Ramos (cell line): ENCODE measurements at regions not wholly inside any gene's neighbourhood (a gene's known extent, or its start where the extent isn't known, plus 50 kb on each side); places are given as distances from the start of the nearest gene placed in this dataset.
"Not testable (repeated sequence)": the region's sequence is repeated elsewhere in the genome, so short reads cannot be mapped to it uniquely, and the experiment has no call there.

Experiments
- in situ Hi-C: fragments of 300-500 bp; cut with MboI; formaldehyde crosslinking; loops from one replicate; pipeline ENCODE4 v1.14.3; 2022; ENCODE audit warnings: low sequenced_read_pairs; ENCODE audit not compliant: unreplicated experiment

DNA sequence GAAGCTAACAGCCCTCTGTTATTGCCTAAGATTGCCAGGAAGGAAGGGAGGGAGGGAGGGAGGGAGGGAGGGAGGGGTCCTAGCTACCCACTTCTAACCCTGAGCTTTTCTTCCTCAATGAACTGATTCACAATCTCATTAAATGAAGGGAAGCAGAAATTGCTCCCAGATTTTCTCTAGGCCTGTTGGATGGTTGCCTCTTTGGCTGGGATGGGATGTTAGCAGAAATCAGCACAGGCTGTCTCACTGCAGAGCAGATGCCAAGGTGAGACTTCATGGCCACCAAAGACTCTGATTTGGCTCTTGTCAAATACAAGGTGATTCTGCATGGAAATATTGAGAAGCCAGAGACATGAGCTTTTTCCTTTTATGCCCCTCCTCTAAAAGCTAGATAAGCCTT lies 578.6 kb downstream of the ACTL7B start:
- in situ Hi-C loops, result no loop called here

DNA sequence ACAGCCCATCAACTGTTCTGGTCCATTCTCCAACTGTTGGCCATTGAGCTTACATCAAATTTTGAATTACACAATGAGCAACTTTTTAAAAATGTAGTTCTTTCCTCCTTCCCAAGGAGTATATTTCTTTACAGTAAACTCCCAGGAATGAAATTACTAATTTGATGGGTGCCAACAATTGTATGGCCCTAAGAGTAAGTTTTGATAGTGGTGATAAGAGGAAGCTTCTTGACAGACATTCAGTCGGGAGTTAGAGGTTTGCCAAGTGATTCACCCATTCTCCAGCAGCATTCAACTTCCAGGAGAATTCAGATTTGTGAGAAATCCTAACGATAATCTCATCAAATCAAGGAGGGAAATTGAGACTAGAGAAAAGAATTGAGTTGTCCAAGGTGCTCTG lies 579.9 kb downstream of the ACTL7B start:
- in situ Hi-C loops, result no loop called here

DNA sequence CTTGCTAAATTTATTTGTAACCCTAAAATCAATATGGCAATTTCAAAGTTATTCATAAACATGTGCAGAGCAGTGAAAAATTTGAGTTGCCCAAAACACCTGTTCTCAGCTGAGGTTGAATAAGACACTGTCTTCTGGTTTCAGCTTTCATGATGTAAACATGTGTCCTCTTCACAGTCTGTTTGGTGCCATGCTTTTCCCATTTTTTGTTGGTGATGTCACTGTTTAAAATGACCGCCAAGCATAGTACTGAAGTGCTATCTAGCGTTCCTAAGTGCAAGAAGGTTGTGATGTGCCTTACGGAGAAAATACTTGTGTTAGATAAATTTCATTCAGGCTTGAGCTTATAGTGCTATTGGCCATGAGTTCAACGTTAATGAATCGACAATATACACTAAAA lies 580.8 kb downstream of the ACTL7B start:
- in situ Hi-C loops, result no loop called here

DNA sequence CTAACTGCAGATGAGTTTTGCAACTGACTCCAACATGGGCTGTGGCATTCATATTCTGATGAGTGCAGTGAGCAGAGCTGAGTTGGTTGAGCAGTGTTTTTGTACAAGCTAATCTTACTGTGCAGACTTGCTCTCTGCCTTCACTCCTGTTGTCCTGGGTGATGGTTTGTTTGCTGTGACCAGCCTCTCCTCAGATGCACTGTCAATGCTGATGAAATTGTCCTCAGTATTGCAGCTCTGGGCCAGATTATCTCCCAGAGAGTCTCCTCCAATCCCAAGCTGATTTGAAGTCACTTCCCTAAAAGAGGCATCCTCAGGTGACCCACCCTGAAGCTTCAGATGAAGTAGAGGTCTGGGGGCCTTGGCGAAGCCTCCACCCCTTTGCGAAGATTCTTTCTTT lies 581.8 kb downstream of the ACTL7B start:
- in situ Hi-C loops, result no loop called here

DNA sequence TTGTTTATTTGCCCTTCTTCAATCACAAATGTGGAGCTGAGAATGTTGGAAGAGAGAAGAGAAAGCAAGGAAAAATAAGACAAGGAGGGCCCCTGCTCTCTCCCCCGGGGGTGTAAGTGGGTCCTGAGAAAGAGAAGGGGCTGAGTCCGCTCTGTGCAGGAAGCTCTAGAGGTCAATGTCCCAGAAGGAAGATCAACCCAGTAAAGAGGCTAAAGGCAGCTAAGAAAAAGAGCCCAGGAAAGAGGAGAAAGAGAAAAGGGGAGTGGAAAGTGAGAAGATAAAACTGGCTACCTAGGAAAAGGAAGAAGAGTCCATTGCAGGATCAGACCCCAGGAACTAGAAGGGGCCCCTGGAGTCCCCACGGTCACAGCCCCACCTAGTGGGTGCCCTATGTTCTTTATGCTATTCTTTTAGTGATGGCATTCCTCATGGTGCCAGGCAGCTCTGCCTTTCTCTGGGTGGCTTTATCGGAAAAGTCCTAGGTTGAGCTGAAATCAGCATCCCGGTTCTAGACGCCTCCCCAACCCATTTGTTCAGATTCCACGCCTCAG lies 583.4 kb downstream of the ACTL7B start:
- in situ Hi-C loops, result no loop called here

DNA sequence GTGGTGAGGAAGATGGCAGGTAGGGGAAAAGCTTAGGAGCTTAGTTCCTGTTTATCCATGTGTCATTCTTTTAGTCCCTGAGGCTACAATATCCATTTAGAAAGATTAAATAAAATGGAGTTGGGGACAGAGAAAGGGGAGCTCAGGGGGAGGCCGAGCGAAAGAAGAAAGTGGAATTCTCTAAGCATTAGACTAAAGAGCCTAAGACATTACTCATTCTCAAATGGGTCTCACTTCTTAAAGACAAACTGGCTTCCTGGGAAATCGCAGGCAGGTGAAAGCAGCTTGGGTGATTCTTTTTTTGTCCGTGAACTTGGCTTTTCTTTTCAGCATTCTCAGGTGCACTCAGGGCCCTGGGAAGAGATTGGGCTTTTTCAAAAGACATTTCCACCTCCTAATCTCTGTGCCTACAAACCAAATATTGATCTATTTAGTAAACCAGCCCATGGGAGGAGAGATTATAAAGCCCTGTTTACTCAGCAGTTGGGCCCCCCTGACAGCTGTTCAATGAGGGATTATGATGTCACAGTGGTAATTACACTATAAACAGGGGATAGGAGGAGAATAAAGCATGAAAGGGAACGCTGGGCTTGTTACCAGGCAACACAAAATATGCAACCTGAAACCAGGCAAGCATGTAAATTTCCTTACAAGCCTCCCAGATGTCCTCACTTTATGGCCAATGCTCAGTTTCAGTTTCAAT lies 584.0 kb downstream of the ACTL7B start:
- in situ Hi-C loops, result no loop called here

DNA sequence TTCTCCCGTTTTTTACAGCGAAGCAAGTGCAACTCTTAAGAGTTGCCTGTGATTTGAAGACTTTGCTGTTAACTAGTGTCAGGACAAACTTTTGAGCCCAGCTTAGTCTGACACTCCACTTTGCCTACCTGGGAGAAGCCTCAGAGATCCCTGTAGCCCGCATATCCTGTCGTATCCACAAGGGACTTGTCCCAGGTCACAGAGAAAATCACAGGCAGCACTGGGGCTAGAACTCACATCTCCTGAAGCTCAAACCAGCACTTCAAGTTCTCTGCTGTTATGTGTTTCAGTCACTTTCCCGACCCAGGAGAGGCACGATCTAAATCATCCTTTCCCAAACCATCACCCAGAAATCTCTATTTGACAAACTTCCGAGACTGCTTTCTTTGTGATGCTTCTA lies 584.5 kb downstream of the ACTL7B start:
- in situ Hi-C loops, result no loop called here

DNA sequence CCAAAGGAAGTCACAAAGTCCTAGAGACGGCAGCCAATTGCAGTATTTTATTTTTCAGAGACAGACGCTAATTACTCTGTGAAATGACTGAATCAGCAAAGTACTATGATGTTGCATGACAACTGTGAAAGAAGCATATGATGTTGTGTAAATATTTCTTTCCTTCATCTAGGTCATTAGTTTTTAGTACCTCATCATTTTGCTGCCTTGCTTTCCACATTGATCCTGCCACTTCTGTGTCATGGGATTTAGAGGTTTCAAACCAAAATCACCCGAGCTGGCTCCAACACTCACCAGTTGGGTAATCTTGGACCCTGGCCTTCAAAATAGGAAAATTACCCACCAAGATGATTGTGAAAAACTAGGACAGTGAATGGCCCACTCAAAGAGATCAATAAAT lies 585.2 kb downstream of the ACTL7B start:
- in situ Hi-C loops, result no loop called here

DNA sequence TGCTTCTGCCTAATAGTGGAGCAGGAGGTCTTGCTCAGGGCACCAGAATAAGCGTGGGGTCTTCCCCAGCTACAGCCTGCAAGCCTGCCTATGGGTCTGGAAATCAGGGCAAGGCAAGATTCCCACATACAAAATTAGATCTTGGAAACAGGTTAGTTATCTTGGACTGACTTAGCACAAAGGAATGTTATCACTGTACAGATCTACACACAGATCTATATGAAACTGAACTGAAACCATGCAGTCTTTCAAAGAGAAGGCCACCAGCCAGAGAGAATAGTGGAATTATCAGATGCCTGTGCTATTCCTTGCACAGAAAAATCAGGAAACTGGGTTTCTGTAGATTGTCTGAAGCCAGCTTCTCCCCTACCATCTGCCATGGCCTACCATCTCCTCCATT lies 585.7 kb downstream of the ACTL7B start:
- in situ Hi-C loops, result no loop called here

DNA sequence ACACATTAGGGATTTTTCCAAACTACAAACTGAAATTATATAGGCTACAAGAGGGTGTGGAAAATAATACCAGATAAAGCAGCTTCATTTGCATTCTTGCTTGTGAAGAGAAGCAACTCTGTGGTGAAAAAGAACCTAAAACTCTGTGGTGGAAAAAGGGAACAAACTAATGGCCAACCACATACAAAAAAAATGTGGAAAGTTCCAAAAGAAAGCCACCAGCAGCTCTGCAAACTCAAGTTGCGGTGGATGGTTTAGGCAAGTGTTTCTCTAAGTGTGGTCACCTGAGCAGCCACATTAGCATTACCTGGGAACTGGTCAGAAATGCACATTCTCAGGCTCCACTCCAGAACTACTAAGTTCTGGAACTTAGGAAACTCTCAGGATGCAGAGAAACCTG lies 586.4 kb downstream of the ACTL7B start:
- in situ Hi-C loops, result no loop called here

DNA sequence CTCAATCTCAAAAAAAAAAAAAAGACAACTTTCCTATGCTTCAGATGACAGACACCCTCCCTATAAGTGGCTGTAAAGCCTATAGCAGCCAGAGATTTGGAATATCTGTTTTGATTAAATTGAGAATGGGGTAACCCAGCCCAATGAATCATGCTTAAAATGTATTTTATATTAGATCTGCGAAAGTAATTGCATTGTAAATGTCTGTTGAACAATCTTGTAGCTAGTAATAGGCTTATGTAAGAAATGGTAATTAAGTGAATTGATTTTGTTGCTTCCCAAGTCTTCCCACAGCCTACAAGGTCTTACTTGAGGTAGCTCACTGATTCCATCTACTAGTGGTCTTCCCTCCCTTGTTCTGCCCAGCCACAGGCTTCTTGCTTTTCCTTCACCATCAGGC lies 590.7 kb downstream of the ACTL7B start:
- in situ Hi-C loops, result no loop called here

DNA sequence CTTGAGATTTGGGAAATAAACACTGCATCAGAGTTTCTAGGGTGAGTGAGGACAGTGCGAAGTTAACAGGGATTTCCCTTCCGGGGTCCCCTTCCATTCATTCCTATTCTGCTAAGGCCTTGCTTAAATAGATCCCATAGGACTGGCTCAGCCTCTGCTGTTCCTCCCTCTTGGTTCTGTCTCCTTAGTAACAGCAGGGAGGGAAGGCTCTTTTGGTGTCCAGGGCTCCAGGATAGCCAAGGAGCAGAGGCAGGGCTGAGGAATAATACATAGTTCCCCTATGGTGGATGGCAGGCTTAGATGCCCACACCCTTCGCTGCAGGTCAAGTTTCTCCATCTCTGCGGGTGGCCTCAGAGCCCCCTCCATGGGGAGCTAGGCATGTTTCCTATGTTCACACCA lies 591.7 kb downstream of the ACTL7B start:
- in situ Hi-C loops, result no loop called here

DNA sequence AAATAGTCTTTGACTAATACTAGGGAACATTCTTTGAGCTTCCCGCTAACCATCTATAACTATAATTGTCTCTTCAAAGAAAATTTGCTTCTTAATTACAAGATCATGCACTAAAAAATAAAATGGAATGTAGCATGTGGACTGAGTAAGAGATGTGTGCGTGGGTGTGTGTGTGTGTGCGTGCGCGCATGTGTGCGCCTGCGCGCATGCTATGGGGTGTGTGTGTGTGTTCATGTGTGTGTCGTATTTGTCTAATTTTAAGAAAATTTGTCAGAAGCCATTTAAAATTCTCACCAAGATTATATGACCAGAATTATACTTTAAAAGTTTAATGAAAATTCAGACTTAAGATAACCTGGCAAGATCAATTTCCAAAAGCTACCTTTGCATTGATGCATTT lies 593.0 kb downstream of the ACTL7B start:
- in situ Hi-C loops, result no loop called here

DNA sequence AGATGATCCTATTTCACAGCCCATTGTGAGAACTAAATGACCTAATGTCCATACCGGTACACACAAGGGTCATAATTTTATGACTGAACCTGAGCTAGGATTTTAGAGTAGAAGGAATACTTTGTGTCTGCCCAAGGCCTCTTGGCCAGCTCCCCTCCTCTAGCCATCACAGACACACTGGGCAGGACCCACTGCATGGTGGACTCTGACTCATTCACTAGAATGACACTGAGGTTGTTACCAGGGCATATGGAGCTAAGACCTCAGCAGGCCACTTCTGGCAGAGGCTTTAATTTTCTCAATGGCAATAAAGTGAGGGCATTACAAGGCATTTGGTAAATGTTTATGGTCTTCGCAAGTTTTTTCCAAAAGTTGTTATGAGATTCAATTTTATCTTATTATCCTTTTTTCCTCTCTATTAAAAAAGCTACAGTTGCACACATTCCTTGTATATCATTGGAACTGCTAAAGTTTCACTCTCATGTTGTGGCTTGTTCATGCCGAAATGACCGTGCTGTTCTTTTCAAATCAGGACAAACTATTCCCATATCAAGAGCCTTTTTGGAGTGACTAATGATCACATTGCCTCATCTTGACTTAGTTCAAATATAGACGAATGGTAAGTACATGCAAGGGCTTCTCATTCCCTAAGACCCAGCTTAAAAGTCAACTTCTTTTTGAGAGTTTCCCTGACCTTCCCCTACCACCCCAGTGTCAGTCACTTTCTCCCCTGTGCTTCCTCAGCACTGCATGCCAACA lies 595.7 kb downstream of the ACTL7B start:
- in situ Hi-C loops, result no loop called here

DNA sequence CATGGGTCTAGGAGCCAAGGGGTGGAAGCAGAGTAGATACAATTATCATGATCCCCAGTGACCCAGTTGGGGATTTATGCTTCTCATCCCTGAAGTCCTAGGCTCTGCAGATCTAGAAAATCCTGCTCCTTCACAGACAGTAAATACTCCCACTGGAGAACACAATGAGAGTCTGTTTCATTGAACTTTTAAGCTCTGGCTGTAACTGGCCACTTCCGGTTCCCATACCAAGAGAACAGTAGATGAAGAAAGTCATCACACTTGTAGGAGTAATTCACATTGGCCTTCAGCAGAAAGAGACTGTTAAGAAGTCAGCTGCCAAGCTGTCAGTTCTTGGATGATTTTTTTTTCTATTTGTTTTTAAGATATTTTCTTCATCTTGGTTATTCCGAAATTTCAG lies 597.1 kb downstream of the ACTL7B start:
- in situ Hi-C loops, result no loop called here

DNA sequence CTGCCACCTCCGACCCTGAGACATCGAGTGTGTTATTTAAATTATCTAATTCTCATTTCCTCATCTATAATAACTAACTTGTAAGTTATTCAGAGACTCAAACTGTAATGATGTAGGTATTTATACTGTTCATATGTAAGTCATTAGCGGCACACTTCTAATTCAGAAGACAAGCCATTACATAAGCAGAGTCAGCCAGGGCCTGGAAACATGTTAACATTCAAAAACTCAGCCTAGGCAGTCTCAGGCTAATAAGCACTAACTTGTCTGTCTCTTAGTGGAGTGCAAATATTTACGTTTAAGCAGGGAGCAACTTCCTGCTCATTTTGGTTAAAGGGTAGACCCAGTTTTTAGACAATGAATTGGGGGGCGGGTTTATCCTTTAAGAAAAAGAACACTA lies 598.4 kb downstream of the ACTL7B start:
- in situ Hi-C loops, result no loop called here

DNA sequence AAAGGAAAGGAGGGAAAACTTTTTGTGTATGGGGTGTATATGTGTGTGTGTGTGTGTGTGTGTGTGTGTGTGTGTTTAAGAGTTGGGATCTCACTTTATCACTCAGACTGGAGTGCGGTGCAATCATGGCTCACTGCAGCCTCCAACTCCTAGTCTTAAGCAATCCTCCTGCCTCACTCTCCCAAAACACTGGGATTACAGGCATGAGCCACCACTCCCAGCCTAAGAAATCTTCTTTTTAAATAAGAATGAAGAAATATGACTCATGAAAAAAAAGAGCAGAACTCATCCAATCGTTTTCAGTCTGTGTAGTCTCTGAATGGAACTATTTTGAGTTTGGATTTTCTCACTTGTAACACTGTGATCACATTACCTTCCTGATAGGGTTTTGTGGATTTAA lies 601.5 kb downstream of the ACTL7B start:
- in situ Hi-C loops, result no loop called here

DNA sequence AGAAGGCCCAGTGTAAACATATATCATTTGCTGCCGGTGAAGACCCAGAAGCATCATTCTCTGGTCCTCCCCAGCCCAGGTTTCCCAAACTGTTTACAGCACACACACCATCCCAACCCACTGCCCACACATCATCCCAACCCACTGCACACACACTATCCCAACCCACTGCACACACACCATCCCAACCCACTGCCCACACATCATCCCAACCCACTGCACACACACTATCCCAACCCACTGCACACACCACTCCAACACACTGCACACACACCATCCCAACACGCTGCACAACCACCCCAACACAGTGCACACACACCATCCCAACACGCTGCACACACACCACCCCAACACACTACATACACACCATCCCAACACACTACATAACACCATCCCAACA lies 608.4 kb downstream of the ACTL7B start:
- in situ Hi-C loops, result not testable (repeated sequence)

DNA sequence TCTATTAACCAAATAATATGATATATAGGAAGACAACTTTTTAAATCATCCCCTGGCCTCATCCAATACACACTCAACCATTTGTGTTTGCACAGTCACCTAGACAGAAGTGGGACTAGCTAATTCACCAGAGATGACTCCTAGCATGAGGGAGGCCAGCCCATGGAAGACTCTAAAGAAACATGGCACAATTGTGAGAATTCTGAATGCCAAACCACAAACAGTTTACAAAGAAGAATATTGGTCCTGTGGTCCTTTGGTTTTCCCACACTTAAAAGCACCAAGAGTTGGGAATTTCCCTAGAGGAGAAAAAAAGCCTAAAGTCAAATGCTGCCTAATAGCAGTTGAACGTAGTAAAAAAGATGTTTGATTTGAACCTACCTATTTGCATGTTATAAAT lies 609.9 kb downstream of the ACTL7B start:
- in situ Hi-C loops, result no loop called here

DNA sequence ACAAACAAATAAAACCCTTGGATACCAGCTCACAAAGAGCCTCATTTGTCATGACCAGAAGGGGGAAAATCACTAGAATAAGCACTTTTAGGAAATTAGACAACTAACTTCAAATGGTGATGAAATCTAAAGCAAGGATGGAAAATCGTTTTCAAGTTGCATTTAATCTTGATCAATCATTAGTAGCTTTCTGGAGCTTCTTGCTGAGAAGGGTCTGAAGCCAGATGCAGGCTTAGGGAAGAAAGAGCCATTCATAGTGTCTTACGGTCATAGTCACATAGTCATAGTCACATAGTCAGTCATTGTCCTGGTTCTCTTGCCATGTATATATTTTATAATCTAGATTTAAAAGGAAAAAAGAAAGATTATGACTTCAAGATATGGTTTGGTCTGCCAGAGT lies 610.5 kb downstream of the ACTL7B start:
- in situ Hi-C loops, result no loop called here

DNA sequence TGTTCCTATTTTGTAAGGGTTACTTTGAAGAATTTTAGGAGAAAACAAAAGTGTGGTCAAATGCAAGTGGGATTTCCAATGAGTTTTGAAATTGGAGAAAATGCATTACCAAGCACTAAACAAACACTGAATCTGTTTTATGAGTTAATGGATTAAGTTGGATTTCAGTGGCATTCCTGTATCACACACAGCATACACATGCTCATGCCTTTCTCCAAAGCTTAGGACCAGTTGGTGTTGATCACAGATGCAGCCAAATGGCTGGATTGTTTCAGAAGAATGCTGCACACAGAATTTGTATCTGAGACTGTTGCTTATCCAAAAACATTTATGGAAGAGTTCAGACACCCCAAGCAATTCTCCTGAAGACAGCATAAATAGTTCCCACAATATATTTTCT lies 611.1 kb downstream of the ACTL7B start:
- in situ Hi-C loops, result no loop called here
